WTC11 (cell line): ENCODE measurements at regions not wholly inside any gene's neighbourhood (a gene's known extent, or its start where the extent isn't known, plus 50 kb on each side); places are given as distances from the start of the nearest gene placed in this dataset.

Source experiments
- CREM ChIP-seq: sonication (generic); formaldehyde crosslinking; IDR thresholded peaks from 2 replicates; pipeline ENCODE4 v1.8.1; 2022; ENCODE audit warnings: mild to moderate bottlenecking, missing genetic modification reagents, moderate library complexity
- CTCF ChIP-seq: fragments of 200-600 bp; IDR thresholded peaks from 2 replicates; pipeline ENCODE4 v1.8.0; 2022; ENCODE audit warnings: antibody characterized with exemption
- E2F1 ChIP-seq: sonication (generic); formaldehyde crosslinking; IDR thresholded peaks from 2 replicates; pipeline ENCODE4 v1.8.0; 2022; ENCODE audit warnings: mild to moderate bottlenecking, missing genetic modification reagents
- NFE2L1 ChIP-seq: sonication (generic); formaldehyde crosslinking; IDR thresholded peaks from 2 replicates; pipeline ENCODE4 v1.8.1; 2023; ENCODE audit warnings: missing genetic modification reagents
- NR3C1 ChIP-seq: sonication (generic); formaldehyde crosslinking; conservative IDR thresholded peaks from 2 replicates; pipeline ENCODE4 v1.8.1; 2023; ENCODE audit warnings: low read depth, mild to moderate bottlenecking, missing genetic modification reagents
- ZNF138 ChIP-seq: sonication (generic); formaldehyde crosslinking; conservative IDR thresholded peaks from 2 replicates; pipeline ENCODE4 v1.8.1; 2022; ENCODE audit warnings: mild to moderate bottlenecking, moderate library complexity, missing genetic modification reagents

- no peak for TF ChIP-seq E2F1
- no peak for TF ChIP-seq CTCF
- no peak for TF ChIP-seq CREM
- no peak for TF ChIP-seq ZNF138 (CRISPR knock-in tag)
- no peak for TF ChIP-seq NFE2L1 (CRISPR knock-in tag)
- TF ChIP-seq NR3C1 (CRISPR knock-in tag), result no peak
Observed at GRCh38 chr14:65346895-65347294, 65.6 kb upstream of the FUT8 start.
